Ishikawa (cell line): ENCODE measurements at regions not wholly inside any gene's neighbourhood (a gene's known extent, or its start where the extent isn't known, plus 50 kb on each side); places are given as distances from the start of the nearest gene placed in this dataset.

Experiments used
- CEBPB ChIP-seq: IDR thresholded peaks from 2 replicates; pipeline ENCODE4 v1.6.1; 2012
- CREB1 ChIP-seq: IDR thresholded peaks from 2 replicates; pipeline ENCODE4 v1.6.1; 2012; ENCODE audit warnings: low read depth
- EGR1 ChIP-seq: IDR thresholded peaks from 2 replicates; pipeline ENCODE4 v1.6.1; 2012
- EP300 ChIP-seq: IDR thresholded peaks from 2 replicates; pipeline ENCODE4 v1.6.1; 2012; ENCODE audit warnings: borderline replicate concordance
- FOXM1 ChIP-seq: IDR thresholded peaks from 2 replicates; pipeline ENCODE4 v1.6.1; 2012; ENCODE audit warnings: low read depth, borderline replicate concordance
- NFIC ChIP-seq: IDR thresholded peaks from 2 replicates; pipeline ENCODE4 v1.6.1; 2012
- RAD21 ChIP-seq: IDR thresholded peaks from 2 replicates; pipeline ENCODE4 v1.6.1; 2012; ENCODE audit warnings: low read depth
- REST ChIP-seq: IDR thresholded peaks from 2 replicates; pipeline ENCODE4 v1.6.1; 2012; ENCODE audit warnings: low read depth, mild to moderate bottlenecking
- TAF1 ChIP-seq: IDR thresholded peaks from 2 replicates; pipeline ENCODE4 v1.6.1; 2012; ENCODE audit warnings: low read depth, mild to moderate bottlenecking
- TCF12 ChIP-seq: IDR thresholded peaks from 2 replicates; pipeline ENCODE4 v1.6.1; 2012; ENCODE audit warnings: low read depth
- TEAD4 ChIP-seq: IDR thresholded peaks from 2 replicates; pipeline ENCODE4 v1.6.1; 2012
- USF1 ChIP-seq: IDR thresholded peaks from 2 replicates; pipeline ENCODE4 v1.6.1; 2012
- YY1 ChIP-seq: IDR thresholded peaks from 2 replicates; pipeline ENCODE4 v1.6.1; 2012; ENCODE audit warnings: low read depth
- ZBTB7A ChIP-seq: IDR thresholded peaks from 2 replicates; pipeline ENCODE4 v1.6.1; 2012; ENCODE audit warnings: low read depth
- TF ChIP-seq, protein P1 (sequence below): IDR thresholded peaks from 2 replicates; pipeline ENCODE4 v1.6.1; 2012

- TF ChIP-seq EP300 (no peak), REST (no peak), EGR1 (no peak), NFIC (no peak), ZBTB7A (no peak), USF1 (no peak), FOXM1 (no peak), TAF1 (no peak), TCF12 (no peak), TEAD4 (no peak), RAD21 (no peak), CEBPB (no peak), CREB1 (no peak)
- TF ChIP-seq, protein P1, sequence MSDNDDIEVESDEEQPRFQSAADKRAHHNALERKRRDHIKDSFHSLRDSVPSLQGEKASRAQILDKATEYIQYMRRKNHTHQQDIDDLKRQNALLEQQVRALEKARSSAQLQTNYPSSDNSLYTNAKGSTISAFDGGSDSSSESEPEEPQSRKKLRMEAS = no peak
Measured at GRCh38 chr7:42666994-42667393, 244.9 kb downstream of the C7orf25 start.

DNA sequence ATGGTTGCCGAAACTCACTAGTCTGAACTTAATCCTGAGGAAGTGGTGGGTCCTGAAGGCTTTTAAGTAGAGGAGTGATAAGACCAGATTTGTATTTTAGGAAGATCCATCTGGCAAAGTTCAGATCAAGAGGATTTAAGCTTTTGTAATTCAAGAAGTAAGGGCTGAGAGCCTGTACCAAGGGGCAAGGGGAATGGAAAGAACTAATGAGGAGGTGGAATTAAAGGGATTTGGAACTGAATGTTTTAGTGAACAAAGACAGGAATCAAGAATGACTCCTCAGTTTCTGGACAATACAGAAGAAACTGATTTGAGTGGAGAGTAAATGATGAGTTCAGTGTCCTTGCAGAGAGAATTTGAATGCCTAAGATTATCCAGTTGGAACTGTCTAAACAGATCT, 249.0 kb downstream of the C7orf25 start:
- TF ChIP-seq FOXM1 = no peak
- TF ChIP-seq REST = no peak
- TF ChIP-seq TAF1 = no peak
- no peak for TF ChIP-seq ZBTB7A
- no peak for TF ChIP-seq CEBPB
- TF ChIP-seq EGR1 = no peak
- TF ChIP-seq RAD21 = no peak
- no peak for TF ChIP-seq EP300
- TF ChIP-seq YY1 = no peak
- no peak for TF ChIP-seq CREB1
- TF ChIP-seq, protein P1 = no peak

DNA sequence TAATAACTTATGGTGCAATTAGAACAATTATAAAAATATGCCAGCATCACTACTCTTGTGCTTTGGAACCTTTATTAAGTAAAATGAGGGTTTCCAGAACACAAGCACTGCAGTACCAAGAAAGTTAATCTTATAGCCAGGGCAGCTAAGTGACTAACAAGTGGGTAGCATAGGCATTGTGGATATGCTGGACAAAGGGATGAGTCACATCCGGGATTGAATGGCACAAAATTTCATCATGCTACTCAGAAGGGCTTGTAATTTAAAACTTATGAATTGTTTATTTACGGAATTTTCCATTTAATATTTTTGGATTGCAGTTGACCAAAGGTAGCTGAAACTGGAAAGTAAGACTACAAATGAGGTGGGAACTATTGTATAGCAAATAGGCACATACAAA, 250.6 kb downstream of the C7orf25 start:
- TF ChIP-seq USF1 = no peak
- no peak for TF ChIP-seq RAD21
- no peak for TF ChIP-seq TAF1
- TF ChIP-seq CEBPB = no peak
- TF ChIP-seq FOXM1 = no peak
- TF ChIP-seq YY1 = no peak
- no peak for TF ChIP-seq EP300
- no peak for TF ChIP-seq CREB1
- no peak for TF ChIP-seq REST
- TF ChIP-seq EGR1 = no peak
- no peak for TF ChIP-seq TCF12
- TF ChIP-seq NFIC = no peak
- no peak for TF ChIP-seq ZBTB7A
- no peak for TF ChIP-seq TEAD4
- TF ChIP-seq, protein P1 = no peak

DNA sequence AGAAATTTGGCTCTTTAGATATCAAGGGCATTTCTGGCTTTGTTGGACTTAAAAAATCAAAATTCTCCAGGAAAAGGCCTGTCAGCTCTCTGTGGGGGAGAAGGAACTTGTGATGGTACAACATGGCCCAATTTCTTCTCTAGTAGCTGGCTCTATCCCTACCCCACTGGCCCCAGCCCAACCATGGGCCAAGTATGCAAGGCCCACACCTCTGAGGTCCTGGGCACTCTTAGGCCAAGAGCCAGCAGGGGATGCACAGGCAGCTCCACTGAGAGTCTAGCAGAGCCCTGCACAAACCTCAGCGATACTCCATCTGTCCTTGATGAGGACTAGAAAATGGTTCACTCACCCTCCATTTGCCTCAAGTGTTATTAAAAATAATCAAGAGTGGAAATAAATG, 261.2 kb downstream of the C7orf25 start:
- TF ChIP-seq REST = no peak
- no peak for TF ChIP-seq TEAD4
- no peak for TF ChIP-seq TAF1
- no peak for TF ChIP-seq CEBPB
- TF ChIP-seq NFIC = no peak
- TF ChIP-seq, protein P1 = no peak
- no peak for TF ChIP-seq RAD21
- TF ChIP-seq FOXM1 = no peak
